Adipocyte (in vitro differentiated cells): ENCODE measurements at regions not wholly inside any gene's neighbourhood (a gene's known extent, or its start where the extent isn't known, plus 50 kb on each side); places are given as distances from the start of the nearest gene placed in this dataset.

ENCODE experiments used
- DNase-seq: peaks from one replicate; pipeline ENCODE4 v3.0.0-alpha.2; 2015; ENCODE audit warnings: low read depth
- H3K27me3 ChIP-seq: replicated peaks from 2 replicates; pipeline ENCODE4 v1.7.0; 2013; ENCODE audit warnings: mild to moderate bottlenecking, low read length, moderate library complexity; ENCODE audit not compliant: control insufficient read depth, insufficient read depth
- H3K36me3 ChIP-seq: 2 replicates; pipeline ENCODE4 v1.7.0; 2013; ENCODE audit warnings: low read length, mild to moderate bottlenecking, moderate library complexity; ENCODE audit not compliant: control insufficient read depth, insufficient read depth, severe bottlenecking
- H3K4me1 ChIP-seq: 2 replicates; pipeline ENCODE4 v1.7.0; 2013; ENCODE audit warnings: mild to moderate bottlenecking, low read length, moderate library complexity; ENCODE audit not compliant: control insufficient read depth, insufficient read depth
- H3K4me3 ChIP-seq: 2 replicates; pipeline ENCODE4 v1.7.0; 2013; ENCODE audit warnings: mild to moderate bottlenecking, low read length, moderate library complexity
- H3K9ac ChIP-seq: 2 replicates; pipeline ENCODE4 v1.7.0; 2013; ENCODE audit warnings: mild to moderate bottlenecking, low read length, moderate library complexity
- H3K9me3 ChIP-seq: 2 replicates; pipeline ENCODE4 v1.7.0; 2013; ENCODE audit warnings: mild to moderate bottlenecking, low read length, moderate library complexity; ENCODE audit not compliant: control insufficient read depth

GRCh38 chr13:111632906-111633305, 312.5 kb downstream of the TEX29 start:
- no peak for DNase-seq
- no peaks in the 10 kb centered on the region for H3K36me3 ChIP-seq
- H3K4me3 ChIP-seq = no peak overlapping the region
- no peaks in the 10 kb centered on the region for H3K9me3 ChIP-seq
- H3K27me3 ChIP-seq = no peaks in the 10 kb centered on the region
- H3K4me1 ChIP-seq = no peaks in the 10 kb centered on the region
- no peak overlapping the region for H3K9ac ChIP-seq

GRCh38 chr13:111633401-111633800, 313.0 kb downstream of the TEX29 start:
- Histone ChIP-seq H3K9ac (no peak overlapping the region), H3K36me3 (no peaks in the 10 kb centered on the region), H3K9me3 (no peaks in the 10 kb centered on the region), H3K4me1 (no peaks in the 10 kb centered on the region), H3K4me3 (no peak overlapping the region), H3K27me3 (no peaks in the 10 kb centered on the region)
- DNase-seq = no peak

- Histone ChIP-seq H3K27me3 (no peaks in the 10 kb centered on the region), H3K4me3 (no peak overlapping the region), H3K9ac (no peak overlapping the region)
These were observed 314.0 kb downstream of the TEX29 start for GRCh38 chr13:111634410-111634809.

GRCh38 chr13:111636271-111636670, 315.8 kb downstream of the TEX29 start:
- Histone ChIP-seq H3K36me3 (no peaks in the 10 kb centered on the region), H3K4me3 (no peak overlapping the region), H3K9ac (no peak overlapping the region), H3K4me1 (no peaks in the 10 kb centered on the region), H3K27me3 (no peaks in the 10 kb centered on the region), H3K9me3 (no peaks in the 10 kb centered on the region)
- no peak for DNase-seq

More at GRCh38 chr13:111634410-111634809, 314.0 kb downstream of the TEX29 start:
- DNase-seq = no peak
- H3K36me3 ChIP-seq = no peaks in the 10 kb centered on the region
- no peaks in the 10 kb centered on the region for H3K9me3 ChIP-seq
- no peaks in the 10 kb centered on the region for H3K4me1 ChIP-seq

GRCh38 chr13:111636804-111637203, 316.4 kb downstream of the TEX29 start:
- Histone ChIP-seq H3K36me3 (no peaks in the 10 kb centered on the region), H3K4me3 (no peak overlapping the region), H3K9ac (no peak overlapping the region), H3K4me1 (no peaks in the 10 kb centered on the region), H3K27me3 (no peaks in the 10 kb centered on the region), H3K9me3 (no peaks in the 10 kb centered on the region)
- DNase-seq = no peak

- Histone ChIP-seq H3K4me1 (no peaks in the 10 kb centered on the region), H3K9me3 (no peaks in the 10 kb centered on the region), H3K27me3 (no peaks in the 10 kb centered on the region), H3K4me3 (no peak overlapping the region), H3K9ac (no peak overlapping the region), H3K36me3 (no peaks in the 10 kb centered on the region)
- no peak for DNase-seq
These were observed 316.9 kb downstream of the TEX29 start for GRCh38 chr13:111637365-111637764.

- Histone ChIP-seq H3K4me1 (no peaks in the 10 kb centered on the region), H3K9me3 (no peaks in the 10 kb centered on the region), H3K9ac (no peak overlapping the region), H3K27me3 (no peaks in the 10 kb centered on the region), H3K4me3 (no peak overlapping the region), H3K36me3 (no peaks in the 10 kb centered on the region)
- no peak for DNase-seq
These were observed 317.8 kb downstream of the TEX29 start for GRCh38 chr13:111638233-111638632.

GRCh38 chr13:111639196-111639705, 318.8 kb downstream of the TEX29 start:
- H3K9me3 ChIP-seq = no peaks in the 10 kb centered on the region
- no peaks in the 10 kb centered on the region for H3K27me3 ChIP-seq
- no peaks in the 10 kb centered on the region for H3K36me3 ChIP-seq
- H3K4me1 ChIP-seq = no peaks in the 10 kb centered on the region
- no peak overlapping the region for H3K4me3 ChIP-seq
- DNase-seq = no peak
- H3K9ac ChIP-seq = no peak overlapping the region

GRCh38 chr13:111640006-111640405, 319.6 kb downstream of the TEX29 start:
- H3K9me3 ChIP-seq = no peaks in the 10 kb centered on the region
- DNase-seq = no peak
- no peaks in the 10 kb centered on the region for H3K36me3 ChIP-seq
- no peak overlapping the region for H3K4me3 ChIP-seq
- H3K9ac ChIP-seq = no peak overlapping the region
- H3K27me3 ChIP-seq = no peaks in the 10 kb centered on the region
- no peaks in the 10 kb centered on the region for H3K4me1 ChIP-seq

- no peak for DNase-seq
- Histone ChIP-seq H3K9me3 (no peaks in the 10 kb centered on the region), H3K4me3 (no peak overlapping the region), H3K36me3 (no peaks in the 10 kb centered on the region), H3K27me3 (no peaks in the 10 kb centered on the region), H3K4me1 (no peaks in the 10 kb centered on the region), H3K9ac (no peak overlapping the region)
These were observed 320.0 kb downstream of the TEX29 start for GRCh38 chr13:111640476-111640875.

- DNase-seq = no peak
- no peaks in the 10 kb centered on the region for H3K4me1 ChIP-seq
- H3K36me3 ChIP-seq = no peaks in the 10 kb centered on the region
- no peaks in the 10 kb centered on the region for H3K9me3 ChIP-seq
- H3K9ac ChIP-seq = no peak overlapping the region
- no peaks in the 10 kb centered on the region for H3K27me3 ChIP-seq
- no peak overlapping the region for H3K4me3 ChIP-seq
These were observed 321.8 kb downstream of the TEX29 start for GRCh38 chr13:111642156-111642767.

- H3K4me1 ChIP-seq = no peaks in the 10 kb centered on the region
- H3K4me3 ChIP-seq = no peak overlapping the region
- H3K9me3 ChIP-seq = no peaks in the 10 kb centered on the region
- no peaks in the 10 kb centered on the region for H3K27me3 ChIP-seq
- H3K9ac ChIP-seq = no peak overlapping the region
- DNase-seq = no peak
- no peaks in the 10 kb centered on the region for H3K36me3 ChIP-seq
These were observed 324.3 kb downstream of the TEX29 start for GRCh38 chr13:111644750-111645149.
